NCI-H128 (cell line): ENCODE measurements at regions not wholly inside any gene's neighbourhood (a gene's known extent, or its start where the extent isn't known, plus 50 kb on each side); places are given as distances from the start of the nearest gene placed in this dataset.
"Not testable (repeated sequence)": the region's sequence is repeated elsewhere in the genome, so short reads cannot be mapped to it uniquely, and the experiment has no call there.

ENCODE experiments used
- DNase-seq: peaks from one replicate; lab custom pipeline; 2025; ENCODE audit not compliant: unreplicated experiment; lab: John Stamatoyannopoulos, UW

GRCh38 chr14:105748204-105748578 is 221.8 kb downstream of the TMEM121 start:
- DNase-seq, result no peak

- not testable (repeated sequence) for DNase-seq
Measured at GRCh38 chr14:105748710-105749109, 222.3 kb downstream of the TMEM121 start.

- DNase-seq, result not testable (repeated sequence)
Measured at GRCh38 chr14:105749870-105750541, 223.6 kb downstream of the TMEM121 start.

GRCh38 chr14:105751291-105751751 is 224.9 kb downstream of the TMEM121 start:
- DNase-seq, result not testable (repeated sequence)

DNA sequence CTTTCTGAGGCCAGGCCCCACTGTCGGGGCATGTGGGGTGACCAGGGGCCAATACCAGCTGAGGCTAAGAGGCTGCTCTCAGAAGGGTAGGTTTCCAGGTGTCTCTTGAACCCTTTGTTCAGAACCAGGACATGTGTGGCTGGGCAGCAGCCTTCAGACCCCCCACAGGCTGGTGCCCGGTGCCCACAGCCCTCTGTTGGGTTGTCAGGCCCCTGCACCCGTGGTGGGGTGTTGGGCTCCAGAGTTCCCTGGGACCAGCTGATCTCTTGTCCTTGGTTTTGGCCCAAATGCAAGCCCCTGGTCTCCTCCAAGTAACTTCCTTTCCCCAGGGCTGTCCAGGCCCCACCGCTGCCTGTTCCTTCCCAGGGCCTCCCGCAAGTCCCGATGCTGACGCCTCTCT is 226.0 kb downstream of the TMEM121 start:
- not testable (repeated sequence) for DNase-seq

DNA sequence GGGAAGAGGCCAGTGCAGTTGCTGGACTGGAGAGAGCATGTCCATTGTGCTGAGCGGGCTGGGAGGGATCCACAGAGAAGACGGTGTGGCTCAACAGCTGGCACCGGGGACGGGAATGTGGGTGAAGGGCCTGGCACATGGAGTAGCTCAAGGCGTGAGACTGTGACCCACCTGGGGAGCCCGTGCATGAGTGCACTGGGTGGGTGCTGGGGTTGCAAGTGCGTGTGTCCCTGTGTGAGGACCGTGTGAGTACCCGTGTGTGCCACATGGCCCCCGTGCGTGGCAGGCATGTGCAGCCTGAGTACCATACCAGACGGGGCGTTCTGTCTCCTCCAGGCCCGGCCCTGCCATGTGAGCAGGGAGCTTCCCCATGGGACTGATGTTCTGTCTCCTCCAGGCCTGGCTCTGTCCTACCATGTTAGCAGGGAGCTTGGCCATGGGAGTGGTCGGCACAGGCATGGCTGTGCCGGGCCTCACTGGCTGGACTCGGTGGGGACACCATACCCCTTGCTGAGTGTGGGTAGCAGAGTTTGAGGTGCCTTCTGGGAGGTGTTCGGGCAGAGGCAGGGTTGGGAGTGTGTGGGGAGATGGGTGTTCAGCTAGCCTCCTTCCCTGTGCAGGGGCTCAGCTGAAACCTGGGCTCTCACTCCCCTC is 234.4 kb downstream of the TMEM121 start:
- no peak for DNase-seq

DNA sequence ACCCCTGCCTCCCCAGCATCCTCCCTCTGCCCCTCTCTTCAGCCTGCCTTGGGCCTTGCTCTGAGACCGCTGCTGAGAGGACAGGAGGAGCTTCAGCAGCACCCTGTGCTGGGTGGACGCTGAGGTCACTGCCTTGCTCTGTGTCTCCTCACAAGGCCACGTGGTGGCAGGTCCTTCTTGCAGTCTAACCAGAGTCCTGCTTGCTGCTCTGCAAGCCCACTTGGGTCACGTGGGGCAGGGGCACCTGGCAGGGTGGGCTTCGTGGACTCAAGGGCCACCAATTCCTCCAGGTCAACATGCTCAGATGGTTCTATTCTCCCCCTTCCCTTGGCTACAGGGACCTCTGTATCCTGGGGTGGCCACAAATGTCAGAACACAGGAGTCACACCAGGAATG is 235.0 kb downstream of the TMEM121 start:
- not testable (repeated sequence) for DNase-seq

- DNase-seq, result no peak
Measured at GRCh38 chr14:105761842-105762241, 235.5 kb downstream of the TMEM121 start.

DNA sequence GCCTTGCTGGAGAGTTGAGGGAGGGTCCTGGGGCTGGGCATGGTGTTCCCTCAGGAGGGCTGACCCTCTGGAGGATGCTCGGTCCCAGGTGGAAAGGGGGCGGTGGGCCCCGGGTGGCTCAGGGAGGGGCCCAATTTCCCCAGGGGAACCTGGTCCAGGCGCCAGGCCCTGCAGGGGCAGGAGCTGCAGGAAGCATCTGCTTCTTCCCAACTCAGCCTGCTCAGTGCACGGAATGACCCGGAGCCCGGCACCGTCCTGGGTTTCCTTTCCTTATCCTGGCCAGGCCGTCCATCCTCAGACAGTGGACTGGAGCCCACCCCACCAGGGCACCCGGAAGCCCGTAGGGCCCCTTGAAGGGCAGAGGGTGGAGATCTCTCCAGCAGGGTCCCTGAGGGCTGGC is 235.9 kb downstream of the TMEM121 start:
- DNase-seq, result not testable (repeated sequence)

GRCh38 chr14:105764254-105764901 is 238.0 kb downstream of the TMEM121 start:
- not testable (repeated sequence) for DNase-seq

DNA sequence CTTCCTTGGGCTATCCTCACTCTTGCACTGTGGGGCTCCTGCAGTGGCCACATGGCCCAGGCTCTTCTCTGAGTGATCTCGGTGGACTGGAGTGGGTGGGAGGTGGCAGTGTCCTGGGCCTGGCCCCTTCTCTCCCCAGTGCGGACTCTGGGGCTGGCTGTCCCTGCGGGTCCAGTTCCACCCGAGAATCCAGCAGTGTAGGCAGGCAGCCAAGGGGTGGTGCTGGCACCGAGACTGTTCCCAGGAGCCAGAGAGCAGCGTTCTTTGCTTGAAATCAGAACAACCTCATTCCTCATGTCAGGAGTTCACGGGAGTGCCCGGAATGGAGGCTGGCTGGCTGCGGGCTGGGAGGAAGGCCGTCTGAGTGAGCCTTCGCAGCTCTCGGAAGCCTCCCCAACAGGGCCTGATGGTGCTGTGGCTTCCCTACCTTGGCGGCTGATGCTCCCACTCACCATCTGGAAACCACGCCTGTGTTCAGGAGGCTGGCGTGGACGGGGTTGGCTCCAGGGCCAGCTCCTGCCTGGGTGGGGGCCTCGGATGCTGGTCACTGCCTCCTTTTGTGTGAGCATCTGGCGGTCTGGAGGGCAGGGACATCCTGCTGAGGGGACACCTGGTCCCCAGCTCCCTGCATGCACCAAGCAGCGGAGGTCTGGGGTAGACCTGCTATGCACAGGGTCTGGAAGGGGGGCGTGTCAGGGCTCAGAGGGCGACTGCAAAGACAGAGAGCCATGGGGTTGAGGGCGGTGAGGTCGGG is 238.9 kb downstream of the TMEM121 start:
- DNase-seq, result not testable (repeated sequence)

DNA sequence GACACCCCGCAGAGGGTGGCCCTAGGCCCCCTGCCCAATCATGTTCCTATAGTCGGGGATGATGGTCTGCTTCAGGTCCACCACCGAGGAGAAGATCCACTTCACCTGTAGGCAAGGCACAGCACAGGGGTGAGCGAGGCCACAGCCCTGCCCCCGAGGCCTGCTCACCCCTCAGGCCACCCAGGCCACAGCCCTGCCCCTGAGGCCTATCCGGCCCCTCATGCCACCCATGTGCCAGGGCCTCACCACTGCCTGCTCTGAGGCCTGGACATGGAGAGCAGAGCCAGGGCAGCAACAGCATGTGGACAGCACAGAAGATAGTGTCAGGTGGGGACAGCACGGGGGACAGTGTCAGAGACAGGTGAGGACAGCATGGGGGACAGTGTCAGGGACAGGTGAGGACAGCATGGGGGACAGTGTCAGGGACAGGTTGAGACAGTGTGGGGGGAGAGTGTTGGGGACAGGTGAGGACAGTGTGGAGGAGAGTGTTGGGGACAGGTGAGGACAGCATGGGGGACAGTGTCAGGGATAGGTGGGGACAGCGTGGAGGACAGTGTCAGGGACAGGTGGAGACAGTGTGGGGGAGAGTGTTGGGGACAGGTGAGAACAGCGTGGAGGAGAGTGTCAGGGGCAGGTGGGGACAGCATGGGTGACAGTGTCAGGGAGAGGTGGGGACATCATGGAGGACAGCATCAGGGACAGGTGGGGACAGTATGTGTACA is 239.7 kb downstream of the TMEM121 start:
- no peak for DNase-seq

DNA sequence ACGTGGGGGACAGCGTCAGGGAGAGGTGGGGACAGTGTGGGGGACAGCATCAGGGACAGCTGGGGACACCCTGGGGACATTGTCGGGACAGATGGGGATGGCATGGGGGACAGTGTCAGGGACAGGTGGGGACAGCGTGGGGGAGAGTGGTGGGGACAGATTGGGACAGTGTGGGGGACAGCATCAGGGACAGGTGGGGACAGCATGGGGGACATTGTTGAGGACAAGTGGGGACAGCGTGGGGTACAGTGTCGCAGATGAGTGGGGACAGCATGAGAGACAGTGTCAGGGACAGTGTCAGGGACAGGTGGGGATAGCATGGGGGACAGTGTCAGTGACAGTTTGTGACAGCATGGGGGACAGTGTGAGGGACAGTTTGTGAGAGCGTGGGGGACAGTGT is 240.9 kb downstream of the TMEM121 start:
- DNase-seq, result no peak

GRCh38 chr14:105768039-105768438 is 241.7 kb downstream of the TMEM121 start:
- DNase-seq, result not testable (repeated sequence)

- DNase-seq, result not testable (repeated sequence)
Measured at GRCh38 chr14:105769061-105769730, 242.8 kb downstream of the TMEM121 start.

GRCh38 chr14:105770619-105771216 is 244.3 kb downstream of the TMEM121 start:
- not testable (repeated sequence) for DNase-seq

DNA sequence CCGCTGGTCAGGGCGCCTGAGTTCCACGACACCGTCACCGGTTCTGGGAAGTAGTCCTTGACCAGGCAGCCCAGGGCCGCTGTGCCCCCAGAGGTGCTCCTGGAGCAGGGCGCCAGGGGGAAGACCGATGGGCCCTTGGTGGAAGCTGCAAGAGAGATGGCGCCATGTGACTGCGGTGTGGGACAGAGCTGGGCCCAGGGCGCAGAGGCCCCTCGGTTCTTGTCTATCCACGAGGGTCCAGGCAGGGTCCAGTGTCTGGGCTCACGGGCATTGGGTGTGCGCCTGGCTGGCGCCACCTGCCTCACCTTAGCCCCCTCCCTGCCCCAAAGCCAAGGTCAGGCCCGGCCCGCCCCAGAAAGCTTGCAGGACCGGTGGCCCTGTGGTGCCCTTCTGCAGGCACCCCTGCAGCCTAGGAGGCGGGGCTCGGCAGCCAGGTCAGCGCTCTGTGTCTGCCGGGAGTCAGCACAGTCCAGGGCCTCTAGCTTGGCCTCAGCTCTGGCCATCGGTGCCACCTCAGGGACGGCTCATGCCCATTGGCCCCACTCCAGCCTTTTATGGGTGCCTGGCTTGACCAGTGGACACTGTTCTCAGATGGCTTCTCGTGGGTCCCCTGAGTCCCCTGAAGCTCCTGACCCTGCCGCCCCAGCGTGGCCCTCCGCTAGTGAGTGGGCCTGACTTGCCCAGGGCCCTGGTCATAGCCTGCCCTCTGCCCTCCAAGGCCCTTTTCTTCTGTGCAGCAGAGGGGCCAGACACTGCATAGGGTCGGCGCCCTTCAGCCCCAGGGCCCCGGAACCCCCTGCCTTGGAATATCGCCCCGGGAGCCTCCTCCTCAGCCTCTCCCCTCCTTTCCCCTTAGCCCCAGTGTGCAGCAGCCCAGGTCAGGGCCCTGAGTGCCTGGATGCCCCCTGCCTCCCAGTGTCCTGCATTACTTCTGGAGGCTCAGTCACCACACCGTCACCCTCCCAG is 245.2 kb downstream of the TMEM121 start:
- DNase-seq, result not testable (repeated sequence)

- DNase-seq, result not testable (repeated sequence)
Measured at GRCh38 chr14:105772710-105773250, 246.4 kb downstream of the TMEM121 start.
